ENCODE measurements at regions not wholly inside any gene's neighbourhood (a gene's known extent, or its start where the extent isn't known, plus 50 kb on each side); places are given as distances from the start of the nearest gene placed in this dataset.

DNA sequence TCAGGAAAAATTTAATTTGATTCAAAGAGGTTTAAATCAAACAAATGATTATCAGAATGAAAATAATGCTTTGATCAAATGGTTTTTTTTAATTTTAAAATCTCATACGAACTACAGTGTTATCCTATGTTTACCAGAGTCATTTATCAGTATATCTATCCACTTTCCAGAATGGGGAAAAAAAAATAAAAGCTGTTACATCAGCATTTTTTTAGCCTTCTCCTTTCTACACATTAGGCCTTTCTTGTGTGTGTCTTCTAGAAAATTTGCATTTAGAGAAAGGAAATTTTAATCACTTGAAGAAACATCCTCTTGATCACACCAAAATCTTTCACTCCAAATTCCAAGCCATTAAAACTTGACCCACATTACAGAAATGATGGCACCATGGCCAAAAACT is 608.9 kb upstream of the ID2 start:
- Histone ChIP-seq H3K27ac (ENCODE audit: extremely low read depth, low read depth, low read length) (no peak overlapping the region), H3K4me3 (ENCODE audit: low read depth, low read length) (no peak overlapping the region), H3K36me3 (ENCODE audit: control insufficient read depth in 2 of 2, insufficient read depth in 1 of 2, low read length in 2 of 2) (no peaks in the 10 kb centered on the region), H3K9me3 (ENCODE audit: control insufficient read depth, insufficient read depth, low read depth, low read length) (no peaks in the 10 kb centered on the region), H3K4me1 (ENCODE audit: control insufficient read depth, insufficient read depth, low read length) (no peaks in the 10 kb centered on the region)
- POLR2A ChIA-PET = no interaction called here
- no peak for TF ChIP-seq KLF7 (tag by site-specific recombination; IDR thresholded peaks at IDR 0.05; ENCODE audit: borderline replicate concordance)
- TF ChIP-seq SCRT2 (tag by site-specific recombination; IDR thresholded peaks at IDR 0.05) = no peak
- no peak for TF ChIP-seq GLIS2 (tag by site-specific recombination; IDR thresholded peaks at IDR 0.05)
- TF ChIP-seq ZFP3 (tag by site-specific recombination; IDR thresholded peaks at IDR 0.05; ENCODE audit: low read depth) = no peak
- no peak for TF ChIP-seq ZBTB7A (tag by site-specific recombination; IDR thresholded peaks at IDR 0.05; ENCODE audit: low read depth)
- no peak for TF ChIP-seq ZSCAN16 (tag by site-specific recombination; IDR thresholded peaks at IDR 0.05)
- no peak for TF ChIP-seq ZNF184 (tag by site-specific recombination; IDR thresholded peaks at IDR 0.05)
- TF ChIP-seq CTCF (tag by site-specific recombination; IDR thresholded peaks at IDR 0.05) = no peak
- no peak for TF ChIP-seq MYNN (tag by site-specific recombination; IDR thresholded peaks at IDR 0.05; ENCODE audit: borderline replicate concordance)
- TF ChIP-seq ZNF544 (tag by site-specific recombination; IDR thresholded peaks at IDR 0.05) = no peak
- TF ChIP-seq ZBTB8A (tag by site-specific recombination; IDR thresholded peaks at IDR 0.05) = no peak
- no peak for TF ChIP-seq ZNF423 (tag by site-specific recombination; IDR thresholded peaks at IDR 0.05)
- TF ChIP-seq ZNF837 (tag by site-specific recombination; IDR thresholded peaks at IDR 0.05) = no peak
- TF ChIP-seq ZNF324 (tag by site-specific recombination; IDR thresholded peaks at IDR 0.05) = no peak
- TF ChIP-seq, protein P1, sequence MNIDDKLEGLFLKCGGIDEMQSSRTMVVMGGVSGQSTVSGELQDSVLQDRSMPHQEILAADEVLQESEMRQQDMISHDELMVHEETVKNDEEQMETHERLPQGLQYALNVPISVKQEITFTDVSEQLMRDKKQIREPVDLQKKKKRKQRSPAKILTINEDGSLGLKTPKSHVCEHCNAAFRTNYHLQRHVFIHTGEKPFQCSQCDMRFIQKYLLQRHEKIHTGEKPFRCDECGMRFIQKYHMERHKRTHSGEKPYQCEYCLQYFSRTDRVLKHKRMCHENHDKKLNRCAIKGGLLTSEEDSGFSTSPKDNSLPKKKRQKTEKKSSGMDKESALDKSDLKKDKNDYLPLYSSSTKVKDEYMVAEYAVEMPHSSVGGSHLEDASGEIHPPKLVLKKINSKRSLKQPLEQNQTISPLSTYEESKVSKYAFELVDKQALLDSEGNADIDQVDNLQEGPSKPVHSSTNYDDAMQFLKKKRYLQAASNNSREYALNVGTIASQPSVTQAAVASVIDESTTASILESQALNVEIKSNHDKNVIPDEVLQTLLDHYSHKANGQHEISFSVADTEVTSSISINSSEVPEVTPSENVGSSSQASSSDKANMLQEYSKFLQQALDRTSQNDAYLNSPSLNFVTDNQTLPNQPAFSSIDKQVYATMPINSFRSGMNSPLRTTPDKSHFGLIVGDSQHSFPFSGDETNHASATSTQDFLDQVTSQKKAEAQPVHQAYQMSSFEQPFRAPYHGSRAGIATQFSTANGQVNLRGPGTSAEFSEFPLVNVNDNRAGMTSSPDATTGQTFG (tag by site-specific recombination; IDR thresholded peaks at IDR 0.05; ENCODE audit: borderline replicate concordance) = no peak
- CTCF ChIA-PET = no interaction called here

DNA sequence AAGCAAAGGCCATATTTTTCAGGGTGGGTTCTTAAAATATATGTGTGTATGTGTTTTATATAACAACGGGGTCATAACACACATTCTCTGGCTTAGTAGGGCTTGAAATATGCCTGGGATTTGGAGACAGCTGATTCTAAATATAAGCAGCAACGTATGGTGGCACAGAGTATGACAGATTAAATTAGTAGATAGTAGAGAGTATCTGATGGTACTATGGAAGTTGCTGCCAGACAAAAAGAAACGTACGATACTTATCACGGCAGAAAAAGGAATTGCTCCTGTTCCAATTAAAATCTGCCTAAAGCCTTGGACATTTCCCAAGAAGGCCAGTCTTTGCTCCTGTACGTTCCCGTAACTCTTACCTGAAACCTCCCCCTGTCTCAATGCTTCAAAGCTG is 607.9 kb upstream of the ID2 start:
- ChIA-PET CTCF (no interaction called here), POLR2A (no interaction called here)
- no peak for TF ChIP-seq ZNF549 (tag by site-specific recombination; IDR thresholded peaks at IDR 0.05)
- TF ChIP-seq, protein P2, sequence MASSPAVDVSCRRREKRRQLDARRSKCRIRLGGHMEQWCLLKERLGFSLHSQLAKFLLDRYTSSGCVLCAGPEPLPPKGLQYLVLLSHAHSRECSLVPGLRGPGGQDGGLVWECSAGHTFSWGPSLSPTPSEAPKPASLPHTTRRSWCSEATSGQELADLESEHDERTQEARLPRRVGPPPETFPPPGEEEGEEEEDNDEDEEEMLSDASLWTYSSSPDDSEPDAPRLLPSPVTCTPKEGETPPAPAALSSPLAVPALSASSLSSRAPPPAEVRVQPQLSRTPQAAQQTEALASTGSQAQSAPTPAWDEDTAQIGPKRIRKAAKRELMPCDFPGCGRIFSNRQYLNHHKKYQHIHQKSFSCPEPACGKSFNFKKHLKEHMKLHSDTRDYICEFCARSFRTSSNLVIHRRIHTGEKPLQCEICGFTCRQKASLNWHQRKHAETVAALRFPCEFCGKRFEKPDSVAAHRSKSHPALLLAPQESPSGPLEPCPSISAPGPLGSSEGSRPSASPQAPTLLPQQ (tag by site-specific recombination; IDR thresholded peaks at IDR 0.05) = no peak
- Histone ChIP-seq H3K4me1 (ENCODE audit: control insufficient read depth, insufficient read depth, low read length) (no peaks in the 10 kb centered on the region), H3K4me3 (ENCODE audit: low read depth, low read length) (no peak overlapping the region), H3K36me3 (ENCODE audit: control insufficient read depth in 2 of 2, insufficient read depth in 1 of 2, low read length in 2 of 2) (no peaks in the 10 kb centered on the region), H3K9me3 (ENCODE audit: control insufficient read depth, insufficient read depth, low read depth, low read length) (no peaks in the 10 kb centered on the region), H3K27ac (ENCODE audit: extremely low read depth, low read depth, low read length) (no peak overlapping the region)
